Peyer's patch (tissue), 4 donors: ENCODE measurements at regions not wholly inside any gene's neighbourhood (a gene's known extent, or its start where the extent isn't known, plus 50 kb on each side); places are given as distances from the start of the nearest gene placed in this dataset.

ENCODE experiments used
- POLR2A ChIP-seq, 2 donors: fragments of 450-650 bp; IDR thresholded peaks; one replicate each; pipeline ENCODE4 v1.5.1; 2017; ENCODE audit warnings: antibody characterized with exemption in 2 of 2, mild to moderate bottlenecking in 2 of 2, moderate library complexity in 2 of 2
- TF ChIP-seq, protein P1 (sequence below), 6 experiments: fragments of 450-650 bp in 4 of 6; fragments of 200-600 bp in 2 of 6; sonication (generic) in 1 of 6; IDR thresholded peaks; one replicate each; pipeline ENCODE4 v1.5.1; 2017 to 2019; ENCODE audit warnings: antibody characterized with exemption in 6 of 6, mild to moderate bottlenecking in 3 of 6, moderate library complexity in 1 of 6

DNA sequence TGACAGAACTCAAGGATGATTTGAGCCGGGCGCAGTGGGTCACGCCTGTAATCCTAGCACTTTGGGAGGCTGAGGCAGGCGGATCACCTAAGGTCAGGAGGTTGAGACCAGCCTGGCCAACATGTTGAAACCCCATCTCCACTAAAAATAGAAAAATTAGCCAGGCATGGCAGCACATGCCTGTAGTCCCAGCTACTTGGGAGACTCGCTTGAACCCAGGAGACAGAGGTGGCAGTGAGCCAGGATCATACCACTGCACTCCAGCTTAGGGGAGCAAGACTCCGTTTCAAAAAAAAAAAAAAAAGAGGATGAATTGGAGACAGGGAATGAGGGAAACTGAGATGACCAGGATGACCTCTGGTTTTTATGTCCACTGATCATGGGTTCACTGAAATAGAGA, 60.4 kb upstream of the CDIN1 start:
- no peak for TF ChIP-seq POLR2A (IDR thresholded peaks at IDR 0.05)
- TF ChIP-seq, protein P1, sequence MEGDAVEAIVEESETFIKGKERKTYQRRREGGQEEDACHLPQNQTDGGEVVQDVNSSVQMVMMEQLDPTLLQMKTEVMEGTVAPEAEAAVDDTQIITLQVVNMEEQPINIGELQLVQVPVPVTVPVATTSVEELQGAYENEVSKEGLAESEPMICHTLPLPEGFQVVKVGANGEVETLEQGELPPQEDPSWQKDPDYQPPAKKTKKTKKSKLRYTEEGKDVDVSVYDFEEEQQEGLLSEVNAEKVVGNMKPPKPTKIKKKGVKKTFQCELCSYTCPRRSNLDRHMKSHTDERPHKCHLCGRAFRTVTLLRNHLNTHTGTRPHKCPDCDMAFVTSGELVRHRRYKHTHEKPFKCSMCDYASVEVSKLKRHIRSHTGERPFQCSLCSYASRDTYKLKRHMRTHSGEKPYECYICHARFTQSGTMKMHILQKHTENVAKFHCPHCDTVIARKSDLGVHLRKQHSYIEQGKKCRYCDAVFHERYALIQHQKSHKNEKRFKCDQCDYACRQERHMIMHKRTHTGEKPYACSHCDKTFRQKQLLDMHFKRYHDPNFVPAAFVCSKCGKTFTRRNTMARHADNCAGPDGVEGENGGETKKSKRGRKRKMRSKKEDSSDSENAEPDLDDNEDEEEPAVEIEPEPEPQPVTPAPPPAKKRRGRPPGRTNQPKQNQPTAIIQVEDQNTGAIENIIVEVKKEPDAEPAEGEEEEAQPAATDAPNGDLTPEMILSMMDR (IDR thresholded peaks at IDR 0.05): no peak
